ENCODE measurements at regions not wholly inside any gene's neighbourhood (a gene's known extent, or its start where the extent isn't known, plus 50 kb on each side); places are given as distances from the start of the nearest gene placed in this dataset.

DNA sequence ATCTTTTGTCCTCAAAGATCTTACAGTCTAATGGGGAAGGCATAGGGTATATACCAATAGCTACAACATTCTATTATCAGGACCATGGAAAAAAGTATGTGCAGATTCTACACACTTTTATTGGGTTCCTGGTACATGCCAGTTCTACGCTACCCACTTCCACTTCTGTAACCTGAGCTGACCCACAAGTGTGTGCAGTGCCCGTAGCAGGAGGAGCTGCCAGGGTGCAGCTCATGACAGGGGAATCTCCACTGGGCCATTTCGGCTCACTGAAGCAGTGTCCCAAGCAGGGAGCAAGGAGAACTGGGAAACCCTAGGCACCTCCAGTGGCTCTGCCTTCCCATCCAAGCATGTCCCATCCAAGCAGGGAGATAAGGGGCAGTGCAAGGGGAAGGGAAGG is 60.4 kb downstream of the FOXI1 start:
- H3K4me3 ChIP-seq = no peak overlapping the region
- no peaks in the 10 kb centered on the region for H3K27me3 ChIP-seq
- WGBS, 2 donors = 84 to 93% methylated on average over 3 of the region's 3 CpGs
- no peak for ATAC-seq (ENCODE audit: low FRiP score in 2 of 2)
- TF ChIP-seq, protein P1, sequence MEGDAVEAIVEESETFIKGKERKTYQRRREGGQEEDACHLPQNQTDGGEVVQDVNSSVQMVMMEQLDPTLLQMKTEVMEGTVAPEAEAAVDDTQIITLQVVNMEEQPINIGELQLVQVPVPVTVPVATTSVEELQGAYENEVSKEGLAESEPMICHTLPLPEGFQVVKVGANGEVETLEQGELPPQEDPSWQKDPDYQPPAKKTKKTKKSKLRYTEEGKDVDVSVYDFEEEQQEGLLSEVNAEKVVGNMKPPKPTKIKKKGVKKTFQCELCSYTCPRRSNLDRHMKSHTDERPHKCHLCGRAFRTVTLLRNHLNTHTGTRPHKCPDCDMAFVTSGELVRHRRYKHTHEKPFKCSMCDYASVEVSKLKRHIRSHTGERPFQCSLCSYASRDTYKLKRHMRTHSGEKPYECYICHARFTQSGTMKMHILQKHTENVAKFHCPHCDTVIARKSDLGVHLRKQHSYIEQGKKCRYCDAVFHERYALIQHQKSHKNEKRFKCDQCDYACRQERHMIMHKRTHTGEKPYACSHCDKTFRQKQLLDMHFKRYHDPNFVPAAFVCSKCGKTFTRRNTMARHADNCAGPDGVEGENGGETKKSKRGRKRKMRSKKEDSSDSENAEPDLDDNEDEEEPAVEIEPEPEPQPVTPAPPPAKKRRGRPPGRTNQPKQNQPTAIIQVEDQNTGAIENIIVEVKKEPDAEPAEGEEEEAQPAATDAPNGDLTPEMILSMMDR (IDR thresholded peaks at IDR 0.05) = no peak
- TF ChIP-seq POLR2AphosphoS5 (IDR thresholded peaks at IDR 0.05) (no peak), EP300 (IDR thresholded peaks at IDR 0.05) (no peak), POLR2A (IDR thresholded peaks at IDR 0.05) (no peak)
- H3K4me1 ChIP-seq = no peaks in the 10 kb centered on the region
- no peaks in the 10 kb centered on the region for H3K36me3 ChIP-seq
- H3K9me3 ChIP-seq = no peaks in the 10 kb centered on the region
- DNase-seq = no peak
- H3K27ac ChIP-seq = no peak overlapping the region

DNA sequence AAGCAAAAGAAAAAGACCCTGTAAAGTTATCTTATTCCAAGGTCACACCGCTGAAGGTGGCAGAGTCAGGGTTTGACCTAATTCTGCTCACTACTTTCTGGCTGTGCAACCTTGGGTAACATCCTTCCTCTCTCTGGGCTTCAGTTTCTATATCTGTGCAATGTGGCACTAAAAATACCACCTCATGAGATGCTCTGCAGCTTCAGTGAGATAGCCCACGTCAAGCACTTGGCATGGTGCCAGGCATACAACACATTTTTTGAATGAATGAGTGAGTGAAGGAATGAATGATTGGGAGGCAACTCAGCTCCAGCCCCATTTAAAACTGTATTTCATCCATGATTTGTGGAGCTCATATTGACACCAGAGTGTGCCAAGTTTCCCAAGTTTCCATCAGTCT is 62.3 kb downstream of the FOXI1 start:
- no peaks in the 10 kb centered on the region for H3K27me3 ChIP-seq
- no peak for DNase-seq
- TF ChIP-seq POLR2A (IDR thresholded peaks at IDR 0.05) = no peak
- TF ChIP-seq EP300 (IDR thresholded peaks at IDR 0.05) = no peak
- TF ChIP-seq POLR2AphosphoS5 (IDR thresholded peaks at IDR 0.05) = no peak
- TF ChIP-seq, protein P1 (IDR thresholded peaks at IDR 0.05) = no peak
- 70 to 81% methylated on average over 2 of the region's 2 CpGs for whole genome bisulfite sequencing, 2 donors
- ATAC-seq (ENCODE audit: low FRiP score in 2 of 2) = no peak
- H3K9me3 ChIP-seq = no peaks in the 10 kb centered on the region
- H3K27ac ChIP-seq = no peak overlapping the region
- H3K36me3 ChIP-seq = no peaks in the 10 kb centered on the region
- no peak overlapping the region for H3K4me3 ChIP-seq
- H3K4me1 ChIP-seq = no peaks in the 10 kb centered on the region

DNA sequence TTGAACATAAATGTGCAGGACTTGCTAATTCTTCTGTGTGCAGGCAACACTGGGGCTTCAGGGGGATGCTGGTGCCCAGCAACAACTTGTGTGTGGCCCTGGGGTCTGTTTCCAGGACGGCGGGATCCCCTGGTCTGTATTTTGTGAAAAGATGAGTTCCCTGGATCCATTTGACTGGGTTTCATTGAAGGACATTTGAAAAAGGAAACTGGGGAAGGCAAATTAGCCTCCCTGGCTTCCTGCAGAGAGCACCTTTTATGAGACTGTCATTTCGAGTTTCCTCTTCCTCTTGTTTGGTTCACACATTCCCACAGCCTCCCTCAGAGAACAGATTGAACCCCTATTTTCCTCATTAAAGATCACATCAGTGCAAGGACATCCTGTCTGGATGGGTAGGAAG is 63.1 kb downstream of the FOXI1 start:
- no peak overlapping the region for H3K4me3 ChIP-seq
- H3K9me3 ChIP-seq = no peaks in the 10 kb centered on the region
- ATAC-seq (ENCODE audit: low FRiP score in 2 of 2) (no peak), DNase-seq (no peak)
- H3K27ac ChIP-seq = no peak overlapping the region
- WGBS, 2 donors = 81 to 82% methylated on average over 3 of the region's 3 CpGs
- H3K4me1 ChIP-seq = no peaks in the 10 kb centered on the region
- no peak for TF ChIP-seq POLR2AphosphoS5 (IDR thresholded peaks at IDR 0.05)
- no peak for TF ChIP-seq POLR2A (IDR thresholded peaks at IDR 0.05)
- no peak for TF ChIP-seq EP300 (IDR thresholded peaks at IDR 0.05)
- TF ChIP-seq, protein P1 (IDR thresholded peaks at IDR 0.05) = no peak
- H3K36me3 ChIP-seq = no peaks in the 10 kb centered on the region
- no peaks in the 10 kb centered on the region for H3K27me3 ChIP-seq

DNA sequence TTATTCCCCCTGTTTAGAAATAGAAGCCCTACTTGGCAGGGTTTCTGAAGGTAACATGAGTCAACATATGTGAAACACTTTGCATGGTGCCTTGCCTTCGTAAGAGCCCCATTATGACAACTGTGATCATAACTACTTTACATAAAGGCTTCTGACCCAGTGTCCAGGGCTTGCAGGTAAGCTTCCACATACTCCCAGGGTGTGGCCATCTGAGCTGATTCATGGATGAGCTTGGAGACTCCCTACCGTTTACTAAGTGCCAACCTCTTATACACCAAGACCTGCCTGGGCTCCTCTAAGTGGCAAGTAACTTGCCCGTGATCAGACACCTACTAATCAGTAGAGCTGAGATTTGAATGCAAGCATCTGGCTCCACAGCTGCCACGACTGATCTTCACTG is 62.8 kb upstream of the C5orf58 start:
- DNase-seq (no peak), ATAC-seq (ENCODE audit: low FRiP score in 2 of 2) (no peak)
- Histone ChIP-seq H3K36me3 (no peaks in the 10 kb centered on the region), H3K27ac (no peak overlapping the region), H3K4me3 (no peak overlapping the region), H3K4me1 (no peaks in the 10 kb centered on the region), H3K27me3 (no peaks in the 10 kb centered on the region), H3K9me3 (no peaks in the 10 kb centered on the region)
- 75 to 89% methylated on average over 4 of the region's 4 CpGs for WGBS, 2 donors
- TF ChIP-seq POLR2A (IDR thresholded peaks at IDR 0.05) = no peak
- TF ChIP-seq, protein P1 (IDR thresholded peaks at IDR 0.05) = no peak
- TF ChIP-seq EP300 (IDR thresholded peaks at IDR 0.05) = no peak
- no peak for TF ChIP-seq POLR2AphosphoS5 (IDR thresholded peaks at IDR 0.05)

DNA sequence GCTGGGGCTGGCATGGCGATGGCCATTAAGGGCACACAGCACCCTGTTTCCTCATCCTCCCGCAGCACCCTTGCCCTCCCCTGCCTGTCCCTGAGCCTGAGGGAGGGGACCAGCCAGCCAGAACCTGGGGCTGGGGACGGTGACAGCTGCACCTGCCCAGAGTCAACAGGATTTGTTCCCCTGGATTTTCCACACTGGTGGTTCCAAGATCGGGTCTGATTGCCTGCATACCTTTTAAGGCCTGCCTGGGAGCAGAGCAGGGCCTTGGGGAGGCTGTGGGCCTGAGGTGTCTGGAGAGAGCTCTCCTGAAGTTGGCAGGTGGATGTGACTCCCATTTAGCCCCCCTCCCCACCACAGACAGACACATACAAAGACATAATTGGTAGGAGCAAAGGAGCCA is 61.0 kb upstream of the C5orf58 start:
- H3K4me1 ChIP-seq = no peaks in the 10 kb centered on the region
- H3K36me3 ChIP-seq = no peaks in the 10 kb centered on the region
- DNase-seq (no peak), ATAC-seq (ENCODE audit: low FRiP score in 2 of 2) (no peak)
- no peak overlapping the region for H3K4me3 ChIP-seq
- TF ChIP-seq, protein P1 (IDR thresholded peaks at IDR 0.05) = no peak
- TF ChIP-seq EP300 (IDR thresholded peaks at IDR 0.05) (no peak), POLR2A (IDR thresholded peaks at IDR 0.05) (no peak), POLR2AphosphoS5 (IDR thresholded peaks at IDR 0.05) (no peak)
- no peaks in the 10 kb centered on the region for H3K27me3 ChIP-seq
- no peaks in the 10 kb centered on the region for H3K9me3 ChIP-seq
- 84% methylated on average over 3 of the region's 4 CpGs; no CpG with 5 or more reads in 1 of the 2 donors for WGBS, 2 donors
- no peak overlapping the region for H3K27ac ChIP-seq
